ENCODE measurements at regions not wholly inside any gene's neighbourhood (a gene's known extent, or its start where the extent isn't known, plus 50 kb on each side); places are given as distances from the start of the nearest gene placed in this dataset.

GRCh38 chr22:44555597-44555996 lies 57.6 kb upstream of the RTL6 start:
- no peak for DNase-seq (ENCODE audit: low spot score)

GRCh38 chr22:44555046-44555445 lies 57.0 kb upstream of the RTL6 start:
- no peak for DNase-seq (ENCODE audit: low spot score)

DNA sequence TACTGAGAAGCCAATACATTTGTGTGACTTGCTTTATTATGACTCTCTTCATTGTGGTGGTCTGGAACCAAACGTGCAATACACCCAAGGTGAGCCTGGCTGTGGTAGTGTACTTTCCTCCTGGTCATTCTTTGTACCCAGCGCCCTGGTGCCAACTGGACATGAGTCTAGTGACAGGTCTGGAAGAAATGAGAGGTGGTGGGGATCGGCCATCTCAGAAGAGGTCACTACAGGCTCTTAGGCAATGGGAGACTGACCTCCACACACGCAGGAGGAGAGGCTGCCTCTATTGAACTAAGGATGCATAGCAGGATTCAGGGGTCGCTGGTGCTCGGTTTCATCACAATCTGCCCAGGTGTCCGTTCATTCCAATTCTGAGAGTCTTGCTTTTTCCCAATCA lies 56.4 kb upstream of the RTL6 start:
- no peak for DNase-seq (ENCODE audit: low spot score)

- no peak for DNase-seq (ENCODE audit: low spot score)
These were observed 52.9 kb upstream of the RTL6 start for GRCh38 chr22:44550711-44551491.

GRCh38 chr22:44549701-44550100 lies 51.7 kb upstream of the RTL6 start:
- no peak for DNase-seq (ENCODE audit: low spot score)

DNA sequence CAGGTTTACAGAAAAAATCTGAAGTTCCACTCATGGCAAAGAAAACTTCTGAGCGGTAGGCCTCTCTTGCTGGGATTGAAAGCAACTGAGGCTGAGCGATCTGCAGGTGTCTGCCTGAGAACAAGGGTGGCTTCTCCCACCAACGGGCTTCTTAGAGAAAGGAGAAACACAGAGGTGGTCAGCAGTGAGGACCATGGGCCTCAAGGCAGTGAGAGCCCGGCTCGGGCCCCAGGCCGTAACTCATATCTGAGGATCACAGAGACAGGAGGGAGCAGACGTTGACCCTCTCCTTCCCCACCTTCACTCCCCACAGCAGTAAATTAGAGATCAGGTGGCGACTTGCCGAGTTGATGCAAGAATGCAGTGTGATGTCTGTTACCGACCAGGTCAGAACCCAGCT lies 50.9 kb upstream of the RTL6 start:
- DNase-seq (ENCODE audit: low spot score) = no peak

Data from germinal center (tissue), 1 donor.